Activated T-cell treated with anti-CD3 and anti-CD28 coated beads, Interleukin-2, amount 50 U/mL, for 72 hours (primary cell): ENCODE measurements at regions not wholly inside any gene's neighbourhood (a gene's known extent, or its start where the extent isn't known, plus 50 kb on each side); places are given as distances from the start of the nearest gene placed in this dataset.

Source experiments
- ATAC-seq, 2 donors: fragments of 150-1000 bp; cut with Tn5 transposase; replicated peaks in 1 of 2; 2 replicates each; pipeline ENCODE4 v1.10.0; 2021; ENCODE audit warnings: moderate library complexity in 2 of 2, mild to moderate bottlenecking in 1 of 2
- DNase-seq, 2 donors: peaks; one replicate each; pipeline ENCODE4 v3.0.0; 2021 to 2022; ENCODE audit warnings: mixed read lengths in 1 of 2
- H3K27ac Mint-ChIP-seq: one replicate; pipeline ENCODE4 v1.8.0; 2022; ENCODE audit warnings: mild to moderate bottlenecking, moderate library complexity, mixed read lengths
- H3K27me3 Mint-ChIP-seq: one replicate; pipeline ENCODE4 v1.8.0; 2022; ENCODE audit warnings: low read depth, mixed read lengths
- H3K36me3 Mint-ChIP-seq, 2 donors: one replicate each; pipeline ENCODE4 v1.8.0; 2022; ENCODE audit warnings: mixed read lengths in 2 of 2, mild to moderate bottlenecking in 1 of 2; ENCODE audit not compliant: insufficient read depth in 2 of 2
- H3K4me1 Mint-ChIP-seq: one replicate; pipeline ENCODE4 v1.8.0; 2022; ENCODE audit warnings: low read depth, mixed read lengths
- H3K4me3 Mint-ChIP-seq, 2 donors: one replicate each; pipeline ENCODE4 v1.8.0; 2022; ENCODE audit warnings: mild to moderate bottlenecking in 2 of 2, mixed read lengths in 2 of 2, moderate library complexity in 2 of 2
- H3K9me3 Mint-ChIP-seq, 2 donors: one replicate each; pipeline ENCODE4 v1.8.0; 2022; ENCODE audit warnings: mixed read lengths in 2 of 2

GRCh38 chr13:86856991-86857390 is 814.2 kb upstream of the SLITRK5 start:
- Mint-ChIP-seq H3K36me3 (no peaks in the 10 kb centered on the region), H3K27ac (no peak overlapping the region), H3K9me3 (peaks cover 0 to 2% of the 10 kb centered on the region in 2 donors), H3K27me3 (no peaks in the 10 kb centered on the region), H3K4me3 (no peak overlapping the region), H3K4me1 (no peaks in the 10 kb centered on the region)
- no peak for ATAC-seq
- DNase-seq = no peak

- peaks cover 1 to 3% of the 10 kb centered on the region in 2 donors for H3K9me3 Mint-ChIP-seq
- no peak overlapping the region for H3K27ac Mint-ChIP-seq
- H3K36me3 Mint-ChIP-seq = no peaks in the 10 kb centered on the region
- H3K27me3 Mint-ChIP-seq = no peaks in the 10 kb centered on the region
- ATAC-seq (no peak), DNase-seq (no peak)
- H3K4me3 Mint-ChIP-seq = no peak overlapping the region
- no peaks in the 10 kb centered on the region for H3K4me1 Mint-ChIP-seq
These were observed 813.0 kb upstream of the SLITRK5 start for GRCh38 chr13:86858216-86858615.

DNA sequence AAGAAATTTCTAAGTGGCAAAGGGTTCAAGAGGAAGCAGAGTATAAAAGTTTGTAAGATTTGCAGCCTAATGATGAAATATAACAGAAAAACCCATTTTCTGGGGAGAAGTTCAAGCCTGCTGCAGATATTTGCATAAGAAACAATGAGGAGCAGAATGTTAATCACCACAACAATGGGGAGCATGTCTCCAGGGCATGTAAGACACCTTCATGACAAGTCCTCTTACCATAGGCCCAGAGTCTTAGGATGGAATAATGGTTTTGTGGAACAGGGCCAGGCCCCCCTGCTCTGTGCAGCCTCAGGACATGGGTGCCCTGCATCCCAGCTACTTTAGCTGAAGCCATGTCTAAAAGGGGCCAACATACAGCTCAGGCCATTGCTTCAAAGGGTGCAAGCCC is 809.0 kb upstream of the SLITRK5 start:
- H3K27me3 Mint-ChIP-seq = no peaks in the 10 kb centered on the region
- H3K36me3 Mint-ChIP-seq = no peaks in the 10 kb centered on the region
- ATAC-seq = no peak

DNA sequence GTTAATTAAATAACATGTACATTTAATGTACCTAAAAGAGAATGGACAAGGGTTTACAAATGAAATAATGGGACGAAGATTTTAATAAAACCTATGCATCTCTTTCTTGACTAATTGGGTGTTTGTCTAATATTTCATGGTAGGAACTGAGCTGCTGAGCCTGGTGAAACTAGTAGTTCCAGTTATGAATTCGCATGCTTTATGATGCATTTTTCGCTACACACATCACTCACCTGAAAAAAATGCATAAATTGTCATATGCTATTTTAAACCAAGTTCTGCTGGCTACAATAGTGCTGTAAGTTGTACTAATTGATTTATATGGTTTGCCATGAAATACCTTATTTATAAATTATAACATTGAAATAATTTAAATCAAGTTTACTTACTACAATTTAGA is 806.8 kb upstream of the SLITRK5 start:
- no peaks in the 10 kb centered on the region for H3K36me3 Mint-ChIP-seq
- H3K4me3 Mint-ChIP-seq = no peak overlapping the region
- H3K4me1 Mint-ChIP-seq = no peaks in the 10 kb centered on the region
- no peak for DNase-seq
- peaks cover 2 to 5% of the 10 kb centered on the region in 2 donors for H3K9me3 Mint-ChIP-seq
- no peak for ATAC-seq
- no peaks in the 10 kb centered on the region for H3K27me3 Mint-ChIP-seq
- no peak overlapping the region for H3K27ac Mint-ChIP-seq

More for the DNA sequence above, 809.0 kb upstream of the SLITRK5 start:
- peaks cover 2 to 5% of the 10 kb centered on the region in 2 donors for H3K9me3 Mint-ChIP-seq
- H3K27ac Mint-ChIP-seq = no peak overlapping the region
- H3K4me1 Mint-ChIP-seq = no peaks in the 10 kb centered on the region
- no peak for DNase-seq
- no peak overlapping the region for H3K4me3 Mint-ChIP-seq

- H3K4me3 Mint-ChIP-seq = no peak overlapping the region
- H3K9me3 Mint-ChIP-seq = no peaks in the 10 kb centered on the region
- ATAC-seq = no peak
- H3K36me3 Mint-ChIP-seq = no peaks in the 10 kb centered on the region
- H3K27me3 Mint-ChIP-seq = no peaks in the 10 kb centered on the region
- no peak overlapping the region for H3K27ac Mint-ChIP-seq
- no peaks in the 10 kb centered on the region for H3K4me1 Mint-ChIP-seq
- no peak for DNase-seq
These were observed 800.7 kb upstream of the SLITRK5 start for GRCh38 chr13:86870444-86870843.

- H3K27me3 Mint-ChIP-seq = no peaks in the 10 kb centered on the region
- no peaks in the 10 kb centered on the region for H3K4me1 Mint-ChIP-seq
- DNase-seq (no peak), ATAC-seq (no peak)
- H3K9me3 Mint-ChIP-seq = peaks cover 0 to 2% of the 10 kb centered on the region in 2 donors
- H3K36me3 Mint-ChIP-seq = no peaks in the 10 kb centered on the region
- no peak overlapping the region for H3K27ac Mint-ChIP-seq
- no peak overlapping the region for H3K4me3 Mint-ChIP-seq
These were observed 793.7 kb upstream of the SLITRK5 start for GRCh38 chr13:86877441-86877840.

GRCh38 chr13:86878781-86879180 is 792.4 kb upstream of the SLITRK5 start:
- no peak overlapping the region for H3K27ac Mint-ChIP-seq
- no peak overlapping the region for H3K4me3 Mint-ChIP-seq
- peaks cover 2 to 6% of the 10 kb centered on the region in 2 donors for H3K9me3 Mint-ChIP-seq
- H3K36me3 Mint-ChIP-seq = no peaks in the 10 kb centered on the region
- ATAC-seq = no peak
- H3K4me1 Mint-ChIP-seq = no peaks in the 10 kb centered on the region
- no peaks in the 10 kb centered on the region for H3K27me3 Mint-ChIP-seq
- no peak for DNase-seq

DNA sequence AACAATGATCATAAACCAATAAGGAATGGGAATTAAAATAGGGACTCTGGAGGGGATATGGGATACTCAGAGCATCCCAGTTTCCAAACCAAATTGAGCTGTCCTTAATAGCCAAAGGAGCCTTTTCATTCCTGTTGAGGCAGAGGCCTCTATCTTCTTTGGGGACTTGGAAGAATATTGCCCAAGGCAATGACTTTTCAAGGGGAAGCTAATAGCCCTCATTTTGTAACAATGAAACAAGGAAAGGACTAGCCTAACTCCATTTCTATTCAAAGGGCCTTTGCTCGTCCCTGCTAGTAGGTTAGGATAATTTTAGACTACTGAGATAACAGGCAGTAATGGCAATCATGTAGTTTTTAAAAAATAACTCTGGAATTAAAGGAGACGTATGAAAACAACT is 789.8 kb upstream of the SLITRK5 start:
- no peak for DNase-seq
- Mint-ChIP-seq H3K9me3 (peaks cover 4 to 10% of the 10 kb centered on the region in 2 donors), H3K36me3 (no peaks in the 10 kb centered on the region)

GRCh38 chr13:86882107-86882506 is 789.1 kb upstream of the SLITRK5 start:
- ATAC-seq = no peak
- Mint-ChIP-seq H3K27me3 (no peaks in the 10 kb centered on the region), H3K36me3 (no peaks in the 10 kb centered on the region), H3K4me1 (no peaks in the 10 kb centered on the region), H3K27ac (no peak overlapping the region), H3K4me3 (no peak overlapping the region), H3K9me3 (peaks cover 4 to 10% of the 10 kb centered on the region in 2 donors)
- no peak for DNase-seq

More for the DNA sequence above, 789.8 kb upstream of the SLITRK5 start:
- Mint-ChIP-seq H3K4me1 (no peaks in the 10 kb centered on the region), H3K27ac (no peak overlapping the region), H3K27me3 (no peaks in the 10 kb centered on the region), H3K4me3 (no peak overlapping the region)
- ATAC-seq = no peak

DNA sequence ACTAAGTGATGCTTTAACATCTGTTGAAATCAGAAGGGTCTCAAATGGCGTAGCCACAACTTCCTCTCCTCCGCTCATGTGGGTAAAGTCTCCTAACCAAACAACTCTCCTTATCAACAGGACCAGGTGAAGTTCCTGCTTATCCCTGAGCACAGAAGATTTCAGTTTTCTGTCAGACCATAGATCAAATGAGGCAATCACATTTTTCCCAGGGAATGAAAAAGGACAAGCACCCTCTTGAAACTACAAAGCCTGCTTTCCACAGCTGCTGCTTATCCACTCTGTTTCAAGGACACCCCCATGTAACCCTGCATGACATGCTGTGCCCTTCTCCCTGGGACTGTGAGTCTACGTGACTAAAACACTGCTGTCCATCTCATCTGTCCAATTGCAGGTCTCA is 788.3 kb upstream of the SLITRK5 start:
- no peaks in the 10 kb centered on the region for H3K27me3 Mint-ChIP-seq
- no peak overlapping the region for H3K4me3 Mint-ChIP-seq
- H3K9me3 Mint-ChIP-seq = peaks cover 4 to 10% of the 10 kb centered on the region in 2 donors
- H3K36me3 Mint-ChIP-seq = no peaks in the 10 kb centered on the region
- ATAC-seq (no peak), DNase-seq (no peak)
- H3K4me1 Mint-ChIP-seq = no peaks in the 10 kb centered on the region
- H3K27ac Mint-ChIP-seq = no peak overlapping the region

DNA sequence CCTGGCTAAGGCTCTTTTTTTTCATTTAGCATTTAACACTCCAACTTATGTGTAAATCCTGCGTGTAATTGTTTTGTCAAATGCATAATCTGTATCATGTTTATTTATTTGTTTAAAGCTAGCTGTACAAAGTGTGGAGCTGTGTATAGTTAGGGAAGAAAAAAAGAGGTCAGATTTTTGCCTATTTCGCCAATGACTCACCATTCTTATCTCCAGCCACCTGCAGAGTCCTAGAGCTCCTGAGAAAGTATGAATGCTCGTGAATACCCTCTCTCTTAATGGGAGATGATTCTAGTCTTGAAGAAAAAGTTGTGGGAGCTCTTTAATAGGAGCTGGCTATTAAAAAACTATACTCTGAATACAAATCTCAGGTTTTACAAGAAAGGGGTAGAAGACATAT is 778.8 kb upstream of the SLITRK5 start:
- Mint-ChIP-seq H3K9me3 (peaks cover 4 to 8% of the 10 kb centered on the region in 2 donors), H3K27ac (no peak overlapping the region), H3K36me3 (peaks cover 0 to 2% of the 10 kb centered on the region in 2 donors), H3K4me1 (no peaks in the 10 kb centered on the region), H3K27me3 (no peaks in the 10 kb centered on the region), H3K4me3 (no peak overlapping the region)
- no peak for DNase-seq
- ATAC-seq = no peak

DNA sequence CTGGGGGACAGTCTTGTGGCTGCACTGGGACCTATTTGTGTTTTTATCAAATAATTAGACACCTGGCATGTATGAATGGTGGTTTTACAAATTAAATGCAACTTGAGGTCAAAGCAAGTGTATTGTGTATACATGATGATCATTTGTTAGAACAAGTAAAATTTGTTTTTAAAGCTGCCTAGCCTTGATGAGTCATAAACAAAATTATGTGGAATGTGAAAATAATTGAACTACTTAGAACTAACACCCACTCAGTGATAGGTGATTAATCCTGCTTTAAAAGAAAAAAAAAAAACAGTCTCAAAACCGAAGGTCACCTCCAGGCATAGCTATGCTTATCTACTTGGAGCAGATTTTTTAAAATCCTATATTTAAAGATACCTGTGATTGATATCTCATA is 770.3 kb upstream of the SLITRK5 start:
- Mint-ChIP-seq H3K27ac (no peak overlapping the region), H3K36me3 (no peaks in the 10 kb centered on the region), H3K4me3 (no peak overlapping the region), H3K4me1 (no peaks in the 10 kb centered on the region), H3K27me3 (no peaks in the 10 kb centered on the region), H3K9me3 (peaks cover 4 to 8% of the 10 kb centered on the region in 2 donors)
- ATAC-seq (no peak), DNase-seq (no peak)

DNA sequence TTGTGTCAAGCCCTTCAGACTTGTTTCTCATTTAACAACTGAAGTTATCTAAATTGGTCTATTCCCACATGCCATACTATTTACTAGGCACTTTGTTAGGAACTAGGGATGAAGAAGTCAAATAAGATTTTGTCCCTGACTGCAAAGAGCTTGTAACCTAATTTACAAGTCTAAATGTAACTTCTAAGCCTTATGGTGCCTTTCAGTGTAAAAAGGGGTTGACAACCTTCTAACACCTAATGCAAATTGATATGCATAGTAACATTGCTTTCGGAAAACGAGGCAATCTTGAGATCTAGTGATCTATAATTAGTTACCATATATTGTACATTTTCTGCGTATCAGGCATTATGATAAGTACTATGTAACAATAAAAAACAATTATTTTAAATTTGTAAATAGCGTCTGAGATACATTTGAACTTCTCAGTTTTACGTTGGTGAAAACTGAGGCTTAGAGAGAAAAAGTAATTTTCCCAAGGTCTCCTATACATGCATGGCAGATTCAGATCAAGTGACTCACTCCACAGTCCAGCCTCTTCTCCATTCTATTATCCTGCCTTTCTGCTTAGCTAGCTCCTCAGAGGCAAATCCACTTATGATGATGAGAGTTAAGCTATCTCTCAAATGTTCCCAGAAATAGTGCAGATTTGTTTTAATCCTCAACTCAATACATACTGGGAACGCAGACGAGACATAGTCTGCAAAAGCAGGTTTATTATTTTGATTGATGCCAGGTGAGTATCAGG is 764.9 kb upstream of the SLITRK5 start:
- ATAC-seq = no peak
- H3K4me1 Mint-ChIP-seq = no peaks in the 10 kb centered on the region
- no peak overlapping the region for H3K4me3 Mint-ChIP-seq
- H3K27me3 Mint-ChIP-seq = no peaks in the 10 kb centered on the region
- H3K27ac Mint-ChIP-seq = no peak overlapping the region
- DNase-seq = no peak
- H3K9me3 Mint-ChIP-seq = peaks cover 2 to 3% of the 10 kb centered on the region in 2 donors
- H3K36me3 Mint-ChIP-seq = no peaks in the 10 kb centered on the region

- Mint-ChIP-seq H3K27me3 (no peaks in the 10 kb centered on the region), H3K4me1 (no peaks in the 10 kb centered on the region), H3K36me3 (no peaks in the 10 kb centered on the region), H3K9me3 (peaks cover 2 to 3% of the 10 kb centered on the region in 2 donors), H3K4me3 (no peak overlapping the region), H3K27ac (no peak overlapping the region)
- no peak for DNase-seq
- no peak for ATAC-seq
These were observed 764.0 kb upstream of the SLITRK5 start for GRCh38 chr13:86907156-86907555.
